NCI-H187 (cell line): ENCODE measurements at regions not wholly inside any gene's neighbourhood (a gene's known extent, or its start where the extent isn't known, plus 50 kb on each side); places are given as distances from the start of the nearest gene placed in this dataset.

Source experiments
- DNase-seq, 2 experiments: peaks; one replicate each; lab custom pipeline; 2025; lab: John Stamatoyannopoulos, UW

GRCh38 chr4:114535725-114536124, 62.9 kb upstream of the UGT8 start:
- DNase-seq = no peak

GRCh38 chr4:114537352-114537751, 61.3 kb upstream of the UGT8 start:
- no peak for DNase-seq

GRCh38 chr4:114538012-114538617, 60.5 kb upstream of the UGT8 start:
- no peak for DNase-seq

- no peak for DNase-seq
These were observed 58.6 kb upstream of the UGT8 start for GRCh38 chr4:114539985-114540384.

GRCh38 chr4:114547340-114548134, 51.1 kb upstream of the UGT8 start:
- no peak for DNase-seq
